GM21825 (cell line): ENCODE measurements at regions not wholly inside any gene's neighbourhood (a gene's known extent, or its start where the extent isn't known, plus 50 kb on each side); places are given as distances from the start of the nearest gene placed in this dataset.

Experiments used
- ATAC-seq: cut with Tn5 transposase; IDR thresholded peaks from one replicate; pipeline ENCODE4 v1.9.1; 2021; ENCODE audit warnings: mild to moderate bottlenecking, moderate library complexity; ENCODE audit not compliant: unreplicated experiment

DNA sequence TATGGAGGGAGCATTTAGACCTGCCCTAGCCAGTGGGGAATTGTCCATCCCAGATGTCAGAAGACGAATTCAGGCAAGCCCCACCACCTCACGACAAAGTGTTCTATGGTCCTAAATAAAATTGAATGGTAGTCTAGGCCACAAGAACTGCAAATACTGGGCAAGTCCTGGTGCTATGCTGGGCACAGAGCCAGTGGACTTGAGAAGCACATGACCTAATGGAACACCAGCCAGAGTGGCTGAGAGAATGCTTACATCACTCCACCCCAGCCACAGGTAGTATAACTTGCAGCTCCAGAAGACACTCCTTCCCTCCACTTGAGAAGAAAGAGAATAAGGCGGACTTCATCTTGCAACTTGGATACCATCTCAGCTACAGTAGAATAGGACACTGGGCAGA, 567.3 kb upstream of the CXADR start:
- ATAC-seq, result no peak

DNA sequence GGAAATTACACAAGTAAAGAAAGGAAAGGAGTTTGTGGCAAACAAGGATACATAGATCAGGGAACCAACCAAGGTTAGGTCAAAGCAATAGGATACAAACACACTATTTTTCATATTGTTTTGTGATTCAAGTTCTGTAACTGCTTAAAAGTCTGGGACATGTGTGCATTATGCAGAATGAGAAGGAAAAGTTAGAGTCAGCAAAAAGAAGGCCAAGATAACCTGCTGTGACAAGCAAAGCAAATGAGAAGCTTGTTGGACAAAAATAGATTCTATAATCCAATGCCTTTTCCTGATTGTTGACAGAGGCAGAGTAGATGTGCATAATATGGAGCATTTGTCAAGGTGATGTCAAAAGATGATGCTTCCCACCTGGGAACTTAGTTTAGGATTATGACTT, 556.0 kb upstream of the CXADR start:
- ATAC-seq, result no peak

DNA sequence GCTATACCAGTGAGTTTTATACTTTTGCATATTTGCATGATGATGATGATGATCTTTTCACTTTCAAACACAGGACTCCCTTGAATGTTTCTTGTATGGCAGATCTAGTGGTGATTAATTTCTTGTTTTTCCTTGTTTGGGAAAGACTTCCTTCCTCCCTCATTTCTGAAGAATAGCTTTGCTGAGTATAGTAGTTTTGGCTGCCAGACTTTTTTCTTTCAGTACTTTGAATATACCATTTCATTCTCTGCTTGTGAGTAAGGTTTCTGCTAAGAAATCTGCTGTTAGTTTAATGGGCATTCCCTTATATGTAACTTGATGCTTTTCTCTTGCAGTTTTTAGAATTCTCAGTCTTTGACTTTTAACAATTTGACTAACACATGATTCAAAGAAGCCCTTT, 547.4 kb upstream of the CXADR start:
- ATAC-seq, result no peak

- no peak for ATAC-seq
Observed at GRCh38 chr21:16968436-16968835, 544.4 kb upstream of the CXADR start.

GRCh38 chr21:16969636-16970035, 543.2 kb upstream of the CXADR start:
- ATAC-seq, result no peak

DNA sequence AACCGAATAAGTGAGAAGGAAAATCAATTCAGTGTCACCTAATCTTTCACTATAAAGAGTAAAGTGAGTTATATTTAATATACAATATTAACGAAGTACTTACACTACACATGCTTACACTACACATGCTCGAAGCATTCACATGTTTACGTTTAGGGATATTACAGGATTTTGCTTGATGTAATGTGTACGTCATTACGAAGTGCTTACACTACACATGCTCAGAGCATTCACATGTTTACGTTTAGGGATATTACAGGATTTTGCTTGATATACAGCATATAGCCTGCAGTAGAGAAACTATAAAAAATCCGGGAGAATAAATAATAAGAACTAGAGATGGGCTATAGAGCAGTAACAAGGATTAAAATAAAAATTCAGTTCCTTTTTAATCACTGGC, 538.8 kb upstream of the CXADR start:
- ATAC-seq, result no peak

- no peak for ATAC-seq
Observed at GRCh38 chr21:16976193-16976592, 536.6 kb upstream of the CXADR start.

DNA sequence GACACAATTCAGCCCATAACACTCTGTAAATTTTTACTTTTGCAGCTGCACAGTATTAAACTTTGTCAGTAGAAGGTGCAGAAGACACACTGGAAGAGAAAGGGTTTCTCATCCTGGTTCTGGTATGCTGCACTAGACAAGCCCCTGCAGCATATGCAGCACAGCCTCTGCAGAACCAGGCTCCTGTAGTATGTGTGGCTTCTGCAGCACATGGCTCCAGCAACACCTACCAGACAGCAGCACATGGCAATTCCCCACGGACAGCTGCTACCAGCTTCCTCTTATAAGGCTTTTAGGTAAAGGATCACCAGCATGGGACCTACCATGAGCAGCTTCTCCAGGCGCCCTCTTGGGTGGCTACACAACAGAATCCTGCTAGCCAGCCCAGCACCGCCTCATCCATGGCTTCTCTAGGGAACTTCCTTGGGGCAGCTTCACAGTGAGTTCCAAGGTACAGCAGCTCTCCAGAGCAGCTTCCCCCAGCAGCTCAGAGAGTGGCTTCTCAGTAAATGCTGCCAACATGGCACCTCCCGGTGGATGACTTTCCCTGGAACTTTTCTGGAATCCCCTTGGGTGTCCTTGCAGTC, 534.4 kb upstream of the CXADR start:
- no peak for ATAC-seq

- no peak for ATAC-seq
Observed at GRCh38 chr21:16979574-16979973, 533.3 kb upstream of the CXADR start.

- no peak for ATAC-seq
Observed at GRCh38 chr21:16983420-16983819, 529.4 kb upstream of the CXADR start.

DNA sequence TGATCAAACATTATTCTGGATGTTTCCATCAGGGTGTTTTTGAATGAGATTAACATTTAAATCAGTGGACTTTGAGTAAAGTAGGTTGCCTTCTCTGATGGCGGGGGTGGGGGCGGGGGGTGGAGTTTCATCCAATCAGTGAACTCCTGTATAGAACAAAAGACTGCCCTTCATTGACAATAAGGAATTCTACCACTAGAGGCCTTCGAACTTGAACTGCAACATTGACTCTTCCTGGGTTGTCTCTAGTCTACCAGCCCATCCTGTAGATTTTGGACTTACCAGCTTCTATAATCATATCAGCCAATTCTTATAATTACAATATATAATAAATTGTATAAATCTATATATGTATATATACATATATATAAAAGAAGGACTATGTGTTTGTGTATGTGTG, 520.4 kb upstream of the CXADR start:
- no peak for ATAC-seq

GRCh38 chr21:16993416-16994038, 519.3 kb upstream of the CXADR start:
- ATAC-seq, result no peak

DNA sequence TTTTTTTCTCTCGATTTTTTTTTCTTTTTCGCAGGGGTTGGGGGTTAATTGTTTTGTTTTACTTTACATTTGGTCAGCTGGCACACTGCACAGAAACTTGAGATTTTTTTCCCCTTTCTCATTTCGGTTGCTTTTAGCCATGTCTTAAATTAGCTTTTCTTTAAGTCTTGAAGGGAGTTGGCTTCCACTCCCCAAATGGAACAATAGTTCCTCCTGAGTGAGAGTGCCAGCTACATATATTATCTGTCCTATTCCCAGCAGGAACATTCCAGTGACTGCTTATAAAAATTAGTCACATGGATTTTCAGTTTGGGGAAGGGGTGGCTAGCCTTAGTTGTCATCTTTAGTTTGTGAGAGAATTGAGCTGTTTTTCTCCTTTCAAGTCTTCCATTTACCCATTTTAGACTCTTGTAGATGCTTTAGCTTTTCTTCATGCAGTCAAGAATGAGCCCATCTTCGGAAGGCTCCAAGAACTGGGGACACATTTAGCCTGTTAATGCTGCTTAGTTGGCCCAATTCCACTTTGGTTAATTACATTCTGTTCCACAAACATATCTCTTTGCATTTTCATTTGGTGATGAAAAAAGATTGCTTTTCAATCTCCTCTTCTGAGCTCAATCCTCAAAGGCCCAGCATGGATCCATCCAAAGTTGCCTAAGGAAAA, 510.1 kb upstream of the CXADR start:
- ATAC-seq, result no peak

DNA sequence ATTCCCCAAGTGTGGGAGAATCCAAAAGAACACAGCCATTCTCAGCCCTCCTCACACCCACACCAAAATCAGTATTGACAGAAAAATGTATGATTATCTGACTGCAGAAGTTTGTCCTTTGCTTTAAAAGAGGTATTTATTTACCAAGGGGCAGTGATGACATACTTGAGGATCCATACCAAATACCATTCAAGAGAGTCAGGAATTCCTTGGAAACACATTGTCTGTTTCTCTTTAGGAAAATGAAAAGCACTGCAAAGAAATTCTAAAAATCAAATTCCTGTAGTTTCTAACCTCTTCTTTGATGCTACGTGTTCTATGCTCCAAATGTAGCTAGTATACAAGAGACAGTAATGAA, 509.6 kb upstream of the CXADR start:
- ATAC-seq, result no peak

DNA sequence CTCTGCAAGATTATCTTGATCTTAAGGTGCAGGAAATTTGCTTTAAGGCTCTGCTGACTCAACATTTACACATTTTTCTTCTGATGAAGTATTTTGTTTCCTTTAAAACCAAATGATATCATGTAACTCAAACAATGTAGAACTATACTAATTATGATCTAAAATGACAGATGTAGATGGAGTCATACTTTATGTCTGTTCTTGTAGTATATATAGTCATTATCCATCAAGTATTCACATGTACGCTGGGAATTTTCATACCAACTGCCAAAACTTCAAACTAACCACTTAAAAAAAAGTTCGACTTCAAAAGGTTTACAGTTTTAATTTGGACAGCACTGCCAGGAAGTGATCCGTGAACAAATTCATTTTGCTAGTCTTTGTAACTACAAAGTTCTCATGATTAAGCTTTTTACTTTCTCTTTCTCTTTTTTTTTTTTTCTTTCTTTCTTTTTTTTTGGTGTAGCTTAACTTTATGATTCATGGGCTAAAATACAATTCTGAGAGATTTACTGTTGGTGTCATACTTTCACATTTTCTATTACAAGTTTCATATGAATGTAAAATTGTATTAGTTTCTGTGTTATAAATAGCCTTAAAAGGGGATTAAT, 509.0 kb upstream of the CXADR start:
- no peak for ATAC-seq

GRCh38 chr21:17032141-17032655, 480.6 kb upstream of the CXADR start:
- ATAC-seq, result no peak

DNA sequence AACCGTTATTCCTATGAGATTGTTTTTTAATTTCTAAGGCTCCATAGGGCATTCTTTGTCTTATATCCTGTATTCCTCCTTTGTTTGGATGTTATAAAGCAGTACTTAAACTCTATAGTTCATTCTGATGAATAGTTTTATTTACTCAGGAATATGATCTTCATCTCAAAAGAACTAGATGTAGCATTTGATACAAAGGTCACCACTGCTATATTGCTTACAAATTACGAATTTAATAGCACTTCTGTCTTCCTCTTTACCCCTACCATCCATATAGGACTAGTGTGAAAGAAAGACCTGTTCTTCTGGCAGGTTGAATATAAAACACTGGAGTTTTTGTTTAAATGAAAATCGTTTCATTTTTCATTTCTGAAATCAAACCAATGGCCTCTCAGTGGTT, 468.1 kb upstream of the CXADR start:
- ATAC-seq, result no peak

DNA sequence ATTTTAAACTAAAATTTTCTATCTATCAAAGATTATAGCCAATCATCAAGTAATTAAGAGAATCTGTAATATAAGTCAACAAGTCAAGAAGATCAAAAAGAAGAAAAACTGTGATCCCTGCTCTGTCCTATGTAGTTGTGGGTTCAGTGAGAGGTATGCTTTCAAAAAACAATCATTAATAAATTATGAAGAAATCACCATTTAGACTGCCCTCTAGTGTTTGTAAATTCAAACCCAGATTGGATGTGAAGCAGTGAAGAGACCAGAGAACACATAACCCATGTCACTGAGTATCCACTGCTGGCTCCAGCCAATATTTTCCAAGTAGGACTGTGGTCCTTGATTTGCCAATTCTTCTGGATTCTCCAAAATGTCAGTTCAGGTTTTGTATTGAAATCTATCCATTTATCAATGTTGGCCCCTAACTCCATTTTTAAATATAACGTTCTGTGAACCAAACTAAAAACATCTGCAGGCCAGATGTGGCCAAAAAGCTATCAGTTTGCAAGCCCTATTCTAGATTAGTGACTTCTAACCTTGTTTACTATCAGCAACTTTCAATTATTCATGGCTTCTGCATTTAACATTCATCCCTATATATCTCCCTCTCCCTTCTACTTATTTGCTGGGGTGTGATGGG, 467.5 kb upstream of the CXADR start:
- no peak for ATAC-seq

DNA sequence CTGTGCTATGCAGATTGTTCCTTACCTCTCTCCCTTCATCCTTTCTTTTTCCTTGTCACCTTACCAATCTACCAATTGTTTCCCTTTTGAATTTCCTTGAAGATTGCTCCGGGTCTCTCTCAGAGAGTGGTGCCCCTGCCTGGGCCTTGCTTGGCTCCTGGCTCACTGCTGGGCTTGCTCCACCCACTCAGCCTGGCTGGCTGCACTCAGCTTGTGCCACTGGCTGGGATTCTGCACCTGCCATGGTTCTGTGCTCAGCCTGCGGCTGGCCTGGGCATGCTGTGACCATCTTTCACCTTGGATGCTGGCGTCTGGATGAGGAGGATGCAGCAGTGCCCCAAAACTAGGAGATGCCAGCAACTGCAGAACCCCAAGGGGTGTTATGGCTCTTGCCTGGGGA, 463.9 kb upstream of the CXADR start:
- ATAC-seq, result no peak

GRCh38 chr21:17050156-17050555, 462.7 kb upstream of the CXADR start:
- no peak for ATAC-seq

GRCh38 chr21:17050646-17051045, 462.2 kb upstream of the CXADR start:
- no peak for ATAC-seq

- ATAC-seq, result no peak
Observed at GRCh38 chr21:17051054-17051453, 461.8 kb upstream of the CXADR start.
